GM19324 (cell line): ENCODE measurements at regions not wholly inside any gene's neighbourhood (a gene's known extent, or its start where the extent isn't known, plus 50 kb on each side); places are given as distances from the start of the nearest gene placed in this dataset.
"Not testable (repeated sequence)": the region's sequence is repeated elsewhere in the genome, so short reads cannot be mapped to it uniquely, and the experiment has no call there.

Source experiments
- ATAC-seq: cut with Tn5 transposase; IDR thresholded peaks from one replicate; pipeline ENCODE4 v1.9.1; 2021; ENCODE audit warnings: mild to moderate bottlenecking, moderate library complexity; ENCODE audit not compliant: unreplicated experiment, low FRiP score

DNA sequence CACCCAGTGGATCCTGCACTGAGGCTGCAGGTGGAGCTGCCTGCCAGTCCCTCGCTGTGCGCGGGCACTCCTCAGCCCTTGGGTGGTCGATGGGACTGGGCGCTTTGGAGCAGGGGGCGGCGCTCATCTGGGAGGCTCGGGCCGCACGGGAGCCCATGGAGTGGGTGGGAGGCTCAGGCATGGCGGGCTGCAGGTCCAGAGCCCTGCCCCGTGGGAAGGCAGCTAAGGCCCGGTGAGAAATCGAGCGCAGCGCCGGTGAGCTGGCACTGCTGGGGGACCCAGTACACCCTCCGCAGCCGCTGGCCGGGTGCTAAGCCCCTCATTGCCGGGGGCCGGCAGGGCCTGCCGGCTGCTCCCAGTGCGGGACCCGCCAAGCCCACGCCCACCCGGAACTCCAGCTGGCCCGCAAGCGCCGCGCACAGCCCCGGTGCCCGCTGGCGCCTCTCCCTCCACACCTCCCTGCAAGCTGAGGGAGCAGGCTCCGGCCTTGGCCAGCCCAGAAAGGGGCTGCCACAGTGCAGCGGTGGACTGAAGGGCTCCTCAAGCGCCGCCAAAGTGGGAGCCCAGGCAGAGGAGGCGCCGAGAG, 1636.5 kb downstream of the BRINP3 start:
- ATAC-seq: not testable (repeated sequence)

DNA sequence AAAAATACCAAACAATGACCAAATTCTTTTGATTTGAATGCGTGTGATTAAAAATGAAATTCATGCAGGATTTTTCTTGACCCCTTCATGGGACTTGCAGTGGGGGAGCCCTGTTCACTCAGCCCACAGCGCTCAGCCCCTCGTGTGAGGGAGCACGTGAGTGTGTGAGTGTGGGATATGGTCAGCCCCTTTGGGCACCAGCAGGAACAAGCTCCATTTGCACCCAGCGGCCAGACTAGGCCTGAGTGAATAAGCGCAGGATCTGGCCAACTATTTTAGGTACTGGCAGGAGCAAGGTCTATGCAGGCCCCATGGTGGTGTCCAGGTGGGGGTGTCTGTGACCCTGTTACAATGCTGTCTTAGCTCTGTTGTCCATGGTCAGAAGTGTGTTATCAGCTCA, 1631.2 kb downstream of the BRINP3 start:
- no peak for ATAC-seq

DNA sequence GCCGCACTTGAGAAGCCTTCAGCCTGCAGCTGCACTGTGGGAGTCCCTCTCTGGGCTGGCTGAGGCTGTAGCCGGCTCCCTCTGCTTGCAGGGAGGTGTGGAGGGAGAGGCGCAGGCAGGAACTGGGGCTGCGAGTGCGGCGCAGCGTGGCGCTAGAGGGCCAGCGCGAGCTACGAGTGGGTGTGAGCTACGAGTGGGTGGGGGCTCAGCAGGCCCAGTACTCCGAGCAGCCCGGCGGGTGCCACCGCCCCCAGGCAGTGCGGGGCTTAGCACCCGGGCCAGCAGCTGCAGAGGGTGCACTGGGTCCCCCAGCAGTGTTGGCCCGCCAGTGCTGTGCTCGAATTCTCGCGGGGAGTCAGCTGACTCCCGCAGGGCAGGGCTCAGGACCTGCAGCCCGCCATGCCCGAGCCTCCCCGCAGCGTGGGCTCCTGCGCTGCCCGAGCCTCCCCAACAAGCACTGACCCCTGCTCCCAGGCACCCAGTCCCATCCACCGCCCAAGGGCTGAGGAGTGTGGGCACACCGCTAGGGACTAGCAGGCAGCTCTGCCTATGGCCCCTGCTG, 1620.1 kb downstream of the BRINP3 start:
- no peak for ATAC-seq

DNA sequence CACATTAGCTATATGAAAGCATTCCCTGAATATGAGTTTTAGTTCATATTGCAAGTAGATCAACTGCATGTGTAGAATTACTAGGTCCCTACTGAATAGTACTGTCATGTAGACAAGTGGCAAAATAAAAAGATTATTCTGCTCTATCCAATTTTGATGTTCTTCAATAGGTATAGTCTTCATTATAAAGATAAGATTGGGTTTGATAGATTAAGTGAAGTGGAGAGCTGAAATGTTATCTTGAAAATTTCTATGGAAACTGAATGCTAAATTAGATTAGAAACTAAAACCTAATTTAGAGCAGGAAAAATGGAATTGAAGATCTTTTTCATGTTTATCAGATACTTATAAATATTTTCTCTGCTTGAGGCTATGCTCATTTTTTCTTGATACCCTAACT, 1610.0 kb downstream of the BRINP3 start:
- no peak for ATAC-seq

DNA sequence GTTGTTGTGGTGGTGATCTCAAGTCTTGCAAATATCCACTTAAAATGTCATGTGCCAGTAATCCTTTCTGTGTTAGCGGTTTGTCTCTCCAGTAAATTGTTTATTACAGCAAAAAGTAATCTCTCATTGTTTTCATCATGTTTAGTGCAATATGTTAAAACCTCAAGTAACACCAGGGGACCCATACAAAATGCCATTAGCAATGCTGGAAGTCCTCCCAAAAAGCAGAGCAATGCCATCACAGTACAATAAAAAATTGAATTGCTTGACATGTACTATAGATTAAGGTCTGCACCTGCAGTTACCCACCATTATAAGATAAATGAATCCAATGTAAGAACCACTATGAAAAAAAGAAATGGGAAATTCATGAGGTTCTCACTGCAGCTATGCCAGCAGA, 1606.5 kb downstream of the BRINP3 start:
- ATAC-seq: no peak

DNA sequence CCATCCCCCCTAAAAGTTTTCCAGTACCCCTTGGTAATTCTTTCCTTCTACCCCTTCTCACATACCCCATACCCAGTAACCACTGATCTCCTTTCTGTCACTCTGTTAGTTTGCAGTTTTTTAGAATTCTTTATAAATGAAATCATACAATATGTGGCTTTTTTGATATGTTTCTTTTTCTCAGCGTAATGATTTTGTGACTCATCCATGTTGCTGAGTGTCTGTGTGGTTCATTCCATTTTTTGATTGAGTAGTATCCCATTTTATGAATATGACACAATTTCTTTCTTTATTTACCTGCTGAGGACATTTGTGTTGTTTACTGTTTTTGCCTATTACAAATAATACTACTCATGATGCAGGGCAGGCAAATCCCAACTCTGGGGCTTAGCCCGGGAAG, 1605.3 kb downstream of the BRINP3 start:
- no peak for ATAC-seq

DNA sequence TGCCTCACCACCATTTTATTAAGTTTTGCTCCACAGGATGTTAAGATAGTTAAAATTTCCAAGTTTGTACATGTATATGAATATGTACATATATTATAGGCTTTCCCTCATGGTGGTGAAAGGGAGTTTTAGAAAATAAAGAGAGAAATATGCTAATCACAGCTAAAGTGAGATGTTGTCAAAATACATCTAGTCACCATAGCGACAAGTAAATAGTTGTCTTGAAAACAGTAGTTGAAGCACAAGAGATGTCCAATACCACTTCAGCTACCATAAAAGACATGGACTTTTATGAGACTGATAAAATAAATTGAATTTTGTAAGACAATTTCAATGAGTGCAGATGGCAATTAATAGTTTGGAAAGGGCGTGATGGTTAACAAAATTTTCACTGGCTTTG, 1600.0 kb downstream of the BRINP3 start:
- ATAC-seq: no peak

DNA sequence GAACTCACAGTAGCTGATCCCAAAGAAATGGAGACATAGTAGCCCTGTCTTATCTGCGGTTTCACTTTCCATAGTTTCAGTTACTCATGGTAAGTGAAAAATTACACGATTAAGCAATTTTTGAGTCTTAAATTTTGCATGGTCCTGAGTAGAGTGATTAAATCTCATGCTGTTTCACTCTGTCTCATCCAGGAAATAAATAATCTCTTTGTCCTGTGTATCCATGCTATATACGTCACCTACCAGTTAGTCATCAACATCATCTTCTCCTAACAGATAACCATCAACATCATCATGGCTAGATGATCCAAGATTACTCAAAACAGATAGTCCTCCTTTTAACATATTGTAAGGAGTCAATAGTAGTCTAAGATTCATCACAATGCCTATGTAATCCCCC, 1589.3 kb downstream of the BRINP3 start:
- no peak for ATAC-seq

DNA sequence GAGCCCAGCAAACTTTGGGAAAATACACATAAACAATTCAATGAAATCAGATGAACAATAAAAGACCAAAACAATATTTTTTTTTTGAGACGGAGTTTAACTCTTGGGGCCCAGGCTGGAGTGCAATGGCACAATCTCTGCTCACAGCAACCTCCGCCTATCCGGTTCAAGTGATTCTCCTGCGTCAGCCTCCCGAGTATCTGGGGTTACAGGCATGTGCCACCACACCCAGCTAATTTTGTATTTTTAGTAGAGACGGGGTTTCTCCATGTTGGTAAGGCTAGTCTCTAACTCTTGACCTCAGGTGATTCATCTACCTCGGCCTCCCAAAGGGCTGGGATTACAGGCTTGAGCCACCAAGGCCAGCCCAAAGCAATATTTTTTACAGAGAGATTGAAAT, 1588.5 kb downstream of the BRINP3 start:
- ATAC-seq: no peak

DNA sequence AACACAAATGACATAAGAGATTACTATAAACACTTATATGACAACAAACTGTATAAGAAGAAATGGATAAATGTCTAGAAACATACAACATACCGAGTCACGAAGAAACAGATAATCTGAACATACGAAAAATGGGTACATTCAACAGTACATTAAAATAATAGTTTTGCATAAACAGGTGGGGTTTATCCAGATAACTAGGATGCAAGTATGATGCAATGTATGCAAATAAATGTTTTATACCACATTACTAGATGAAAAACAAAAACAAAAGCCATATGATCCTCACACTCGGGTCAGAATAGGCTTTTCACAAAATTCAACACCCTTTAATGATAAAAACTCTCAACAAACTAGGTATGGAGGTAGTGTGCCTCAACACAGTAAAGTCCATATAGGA, 1585.7 kb downstream of the BRINP3 start:
- ATAC-seq: no peak

DNA sequence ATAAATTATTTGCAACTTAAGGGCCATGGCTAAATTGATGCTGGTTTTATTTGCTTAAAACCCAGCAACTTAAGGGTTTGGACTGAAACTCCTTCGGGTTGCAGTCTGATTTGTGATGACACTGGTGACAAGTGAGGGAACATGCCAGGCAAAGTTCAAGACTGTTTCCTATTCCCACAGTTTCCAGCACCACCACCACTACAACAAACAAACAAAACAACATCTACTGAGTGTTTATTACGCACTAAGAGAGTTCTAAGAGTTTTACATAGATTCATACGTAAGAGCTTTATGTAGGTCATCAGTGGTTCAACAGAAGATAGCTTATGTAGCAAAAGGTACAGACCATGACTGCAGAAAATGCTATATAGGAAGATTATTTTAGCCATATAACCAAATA, 1582.1 kb downstream of the BRINP3 start:
- no peak for ATAC-seq

DNA sequence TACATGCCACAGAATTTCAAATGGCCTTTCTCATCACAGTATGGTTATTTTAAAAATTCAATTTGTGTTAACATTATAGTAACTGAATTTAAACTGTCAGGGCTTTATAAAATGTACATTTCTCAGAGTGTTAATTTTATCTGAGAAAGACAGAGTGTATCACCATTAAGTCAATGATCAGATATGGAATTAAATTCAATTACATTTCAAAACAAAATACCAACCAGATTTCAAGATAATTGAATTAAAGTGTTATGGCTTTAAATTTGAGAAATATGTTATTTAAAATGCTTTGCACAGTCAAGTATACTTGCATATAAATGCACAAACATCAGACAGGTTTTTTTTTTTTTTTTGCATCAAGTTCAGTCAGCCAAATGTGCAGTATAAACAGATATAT, 1574.4 kb downstream of the BRINP3 start:
- no peak for ATAC-seq

DNA sequence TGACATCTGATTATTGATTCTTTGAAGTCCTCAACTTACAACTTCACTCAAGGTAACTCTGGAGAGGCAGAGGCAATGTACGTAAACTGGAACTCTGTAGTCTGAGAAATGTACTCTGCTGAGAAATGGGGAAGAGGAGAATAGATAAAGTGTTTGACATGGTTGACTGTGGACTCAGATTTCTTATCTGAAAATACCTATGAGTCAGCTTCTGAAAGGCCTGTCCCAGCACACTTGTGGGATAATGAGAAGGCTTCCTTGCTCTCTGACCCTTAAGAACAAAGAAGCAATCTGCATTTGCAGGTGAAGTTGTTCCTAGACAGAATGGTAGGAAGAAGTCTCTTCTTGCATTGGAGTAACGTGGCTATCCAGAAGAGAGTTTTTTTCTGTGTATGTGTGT, 1573.5 kb downstream of the BRINP3 start:
- no peak for ATAC-seq

DNA sequence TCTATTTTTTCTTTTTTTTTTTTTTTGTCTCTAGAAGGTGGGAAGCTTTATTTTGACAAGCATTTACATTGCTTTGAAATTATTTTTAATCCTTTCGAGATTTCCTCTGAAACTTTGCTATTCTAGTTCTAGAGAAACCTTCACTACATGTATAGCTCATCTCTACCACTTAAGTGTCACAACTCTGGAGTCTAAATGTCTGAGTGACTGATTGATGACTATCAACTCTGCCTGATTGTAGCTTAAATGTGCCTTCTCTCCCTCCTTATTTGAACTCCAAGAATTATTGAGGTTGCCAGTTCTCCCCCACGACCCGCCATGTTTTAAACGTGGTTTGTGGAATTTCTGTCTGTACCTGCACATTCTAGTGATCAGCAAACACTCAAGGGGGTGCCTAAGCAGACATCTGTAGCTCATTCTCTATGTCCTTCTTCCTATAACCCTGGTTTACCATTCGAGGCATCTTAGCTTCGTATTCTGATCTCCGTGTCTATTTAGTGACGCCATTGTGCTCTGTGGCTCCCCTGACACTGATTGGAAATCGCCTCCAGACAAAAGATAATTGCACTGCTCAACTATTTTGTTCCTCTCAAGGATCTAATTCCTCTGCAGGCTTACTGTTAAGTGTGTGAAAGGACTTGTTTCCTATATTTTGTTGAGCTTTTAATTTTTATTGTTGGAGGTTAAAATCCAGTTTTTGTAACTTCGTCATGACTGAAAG, 1570.6 kb downstream of the BRINP3 start:
- ATAC-seq: no peak

DNA sequence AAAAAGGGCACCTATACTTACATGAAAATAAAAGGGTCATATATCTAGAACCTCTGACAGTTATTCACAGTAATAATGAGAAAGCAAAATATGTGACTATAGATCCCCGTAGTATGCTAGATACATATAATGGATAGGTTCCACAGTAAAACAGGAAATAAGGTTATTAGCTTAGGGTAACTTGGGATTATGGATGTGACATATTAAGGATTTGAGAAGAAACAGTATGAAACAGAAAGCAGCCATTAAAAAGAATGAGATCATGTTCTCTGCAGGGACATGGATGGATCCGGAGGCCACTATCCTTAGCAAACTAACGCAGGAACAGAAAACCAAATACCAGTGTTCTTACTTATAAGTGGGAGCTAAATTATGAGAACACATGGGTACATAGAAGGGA, 1547.3 kb downstream of the BRINP3 start:
- ATAC-seq: no peak

DNA sequence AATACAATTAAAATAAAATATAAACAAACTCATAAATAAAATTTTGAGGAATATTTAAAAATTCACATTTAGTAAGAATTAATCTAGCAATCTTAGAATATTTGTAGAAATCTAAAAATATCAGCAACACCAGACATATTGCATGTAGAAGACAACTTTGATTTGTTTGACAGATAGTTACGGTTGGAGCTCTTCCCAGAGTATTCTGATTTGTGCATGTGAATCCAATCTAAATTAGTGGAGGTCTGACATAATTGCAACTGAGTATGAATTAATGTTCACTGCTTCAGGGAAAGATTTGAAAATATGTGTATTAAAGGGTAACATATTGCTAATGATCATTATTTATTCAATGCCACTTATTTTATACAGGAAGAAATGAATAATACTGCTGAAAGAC, 1546.2 kb downstream of the BRINP3 start:
- ATAC-seq: no peak

DNA sequence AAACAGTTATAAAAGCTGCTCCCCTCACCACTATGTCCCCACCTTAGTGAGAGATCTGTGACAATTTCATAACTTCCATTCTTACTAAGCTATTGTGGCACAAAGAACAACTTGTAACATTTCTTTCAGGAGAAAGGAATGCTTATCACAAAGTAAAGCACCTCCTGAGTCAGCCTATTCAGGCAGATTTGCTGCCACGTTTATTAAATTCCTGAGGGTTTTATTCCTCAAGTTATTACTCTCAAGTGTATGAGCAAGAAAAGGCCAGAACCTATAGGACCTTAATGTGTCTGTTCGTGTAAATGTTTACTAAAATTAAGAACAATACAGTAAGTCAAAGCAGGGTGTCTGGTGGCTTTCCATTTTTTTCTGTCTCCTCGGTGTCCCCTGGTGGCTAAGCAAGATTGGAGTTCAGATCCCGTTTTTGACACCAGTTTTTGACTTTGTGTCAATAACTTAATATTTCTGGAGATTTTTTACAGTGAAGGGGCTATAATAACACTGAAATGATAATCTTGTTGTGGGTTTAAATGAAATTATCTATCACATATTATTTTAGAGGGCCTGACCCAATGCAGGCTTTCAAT, 1539.6 kb downstream of the BRINP3 start:
- no peak for ATAC-seq

DNA sequence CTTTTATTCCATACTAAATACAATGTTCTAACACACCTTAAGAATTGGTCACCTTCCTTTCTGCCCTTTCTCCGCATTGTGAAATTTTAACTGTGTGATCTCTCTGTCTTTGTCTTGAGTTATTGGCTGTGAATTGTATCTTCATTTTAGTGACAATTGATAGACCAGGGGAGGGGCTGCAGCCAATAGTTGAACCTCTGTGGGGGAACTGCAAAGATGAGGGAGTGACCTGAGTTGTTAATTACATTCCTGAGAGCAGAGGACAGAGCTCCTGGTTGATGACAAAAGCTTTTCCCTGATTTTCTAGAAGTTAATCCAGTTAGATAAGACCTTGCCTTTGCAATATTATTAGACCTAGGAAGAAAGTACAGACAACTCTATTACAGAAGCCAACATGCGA, 1535.7 kb downstream of the BRINP3 start:
- ATAC-seq: no peak

DNA sequence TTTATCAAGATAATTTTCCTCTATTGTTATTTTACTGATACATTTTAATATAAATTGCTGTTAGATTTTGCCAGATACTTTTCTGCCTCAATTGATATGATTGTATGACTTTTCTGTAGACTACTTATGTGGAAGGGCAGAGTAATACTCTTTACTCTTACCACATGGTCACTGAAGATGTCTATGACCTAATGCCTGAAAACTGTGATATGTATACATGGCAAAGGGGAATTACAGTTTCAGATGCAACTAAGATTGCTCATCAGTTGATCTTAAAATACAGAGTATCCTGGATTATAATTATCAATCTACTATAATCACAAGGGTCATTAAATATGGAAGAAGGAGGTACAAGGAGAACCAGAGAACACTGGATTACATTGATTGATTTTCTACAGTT, 1528.0 kb downstream of the BRINP3 start:
- ATAC-seq: no peak

DNA sequence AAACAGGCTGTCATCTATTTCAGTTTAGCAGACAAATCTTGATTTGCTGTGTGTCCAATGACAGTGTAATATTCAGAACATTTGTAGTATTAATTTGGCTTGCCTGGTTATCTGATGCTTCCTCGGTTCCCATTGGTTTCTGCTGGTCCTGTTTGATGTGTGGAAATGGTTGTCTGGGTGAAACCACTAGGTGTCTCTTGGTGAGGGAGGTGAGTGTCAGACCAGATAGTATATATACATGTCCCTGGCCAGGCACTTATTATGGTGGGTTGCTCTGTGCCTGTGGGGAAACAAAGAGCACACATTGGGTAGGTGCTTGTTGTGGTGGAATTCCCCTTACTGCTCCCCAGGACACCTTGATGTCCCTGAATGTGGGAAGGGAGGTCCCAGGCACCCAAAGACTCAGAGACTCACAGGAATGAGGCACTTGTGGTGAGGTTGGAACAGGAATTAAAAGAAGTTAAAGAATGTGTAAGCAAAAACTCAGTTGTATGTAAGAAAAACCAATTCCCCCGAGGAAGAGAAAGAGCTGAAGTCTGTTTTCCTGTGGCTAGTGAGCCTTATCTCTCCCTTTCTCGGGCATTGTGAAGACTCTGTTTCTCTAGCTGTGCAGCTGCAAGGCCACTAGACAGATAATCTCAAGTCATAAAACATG, 1519.1 kb downstream of the BRINP3 start:
- no peak for ATAC-seq

DNA sequence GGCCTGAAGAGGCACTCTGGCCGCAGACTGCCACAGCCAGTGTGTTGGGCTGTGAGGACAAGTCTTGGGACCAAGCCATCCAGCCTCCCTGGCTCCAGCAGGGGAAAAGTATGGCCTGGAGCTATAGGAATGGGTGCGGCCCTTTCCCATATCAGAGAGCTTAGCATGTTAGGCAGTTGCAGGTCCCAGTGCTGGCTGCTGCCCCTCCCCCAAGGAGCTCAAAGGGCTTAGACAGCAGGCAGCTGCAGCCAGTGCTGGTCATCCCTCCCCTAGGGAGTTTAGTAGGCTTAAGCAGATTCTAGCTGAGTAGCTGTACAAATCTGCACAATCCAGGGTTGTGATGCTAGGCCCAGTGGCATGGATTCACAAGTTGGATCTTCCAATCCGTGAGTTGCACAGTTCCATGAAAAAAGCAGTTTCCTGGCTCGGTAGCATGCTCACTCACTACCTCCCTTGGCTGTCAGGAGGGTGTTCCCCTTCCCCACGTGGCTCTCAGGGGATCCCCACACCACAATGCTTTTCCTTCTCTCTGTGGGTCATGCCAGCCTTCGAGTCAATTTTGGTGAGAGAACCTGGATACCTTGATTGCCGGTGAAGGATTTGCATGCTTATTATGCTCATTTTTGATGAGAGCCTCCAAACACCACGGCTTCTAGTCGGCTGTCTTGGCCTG, 1490.8 kb downstream of the BRINP3 start:
- ATAC-seq: no peak
